Kidney (tissue), 13 donors: ENCODE measurements at regions not wholly inside any gene's neighbourhood (a gene's known extent, or its start where the extent isn't known, plus 50 kb on each side); places are given as distances from the start of the nearest gene placed in this dataset.

ENCODE experiments used
- DNase-seq, 5 donors: peaks; one replicate each; pipeline ENCODE4 v3.0.0-alpha.2; 2013 to 2020
- FAIRE-seq: peaks from 2 replicates; lab custom pipeline; 2012; peaks lifted over from hg19 to GRCh38; lab: Jason Lieb, UNC
- H3K27ac ChIP-seq, 2 donors: one replicate each; pipeline ENCODE4 v1.7.0; 2013; ENCODE audit warnings: low read depth in 2 of 2, low read length in 2 of 2, inconsistent platforms in 1 of 2
- H3K27me3 ChIP-seq: one replicate; pipeline ENCODE4 v1.7.1; 2013; ENCODE audit warnings: low read length, inconsistent platforms; ENCODE audit not compliant: control insufficient read depth, insufficient read depth
- H3K36me3 ChIP-seq, 3 donors: one replicate each; pipeline versions ENCODE4 v1.7.0 to v1.7.1; 2013; ENCODE audit warnings: low read length in 3 of 3, control low read depth in 1 of 3, inconsistent platforms in 1 of 3; ENCODE audit not compliant: insufficient read depth in 3 of 3, control insufficient read depth in 2 of 3
- H3K4me1 ChIP-seq, 3 donors: one replicate each; pipeline versions ENCODE4 v1.7.0 to v1.7.1; 2013; ENCODE audit warnings: low read length in 3 of 3, inconsistent platforms in 1 of 3, low read depth in 1 of 3; ENCODE audit not compliant: control insufficient read depth in 2 of 3, insufficient read depth in 2 of 3
- H3K4me3 ChIP-seq, 3 donors: one replicate each; pipeline versions ENCODE4 v1.7.0 to v1.8.1; 2013; ENCODE audit warnings: low read length in 3 of 3, control low read depth in 1 of 3, inconsistent platforms in 1 of 3
- H3K9ac ChIP-seq, 3 donors: one replicate each; pipeline versions ENCODE4 v1.7.0 to v1.7.1; 2013; ENCODE audit warnings: low read length in 3 of 3, control low read depth in 1 of 3, inconsistent platforms in 1 of 3
- H3K9me3 ChIP-seq, 3 donors: one replicate each; pipeline versions ENCODE4 v1.7.0 to v1.7.1; 2013; ENCODE audit warnings: low read length in 3 of 3, control low read depth in 1 of 3, inconsistent platforms in 1 of 3; ENCODE audit not compliant: control insufficient read depth in 2 of 3, insufficient read depth in 1 of 3
- CTCF ChIP-seq: IDR thresholded peaks from 3 replicates; pipeline ENCODE4 v1.5.1; 2012; ENCODE audit warnings: mild to moderate bottlenecking, moderate library complexity, borderline replicate concordance; ENCODE audit not compliant: insufficient read depth; ENCODE audit errors: extremely low read depth
- intact Hi-C: fragments of 100-400 bp; cut with DNase I; formaldehyde crosslinking; loops from one replicate; pipeline ENCODE4 v1.11.1; 2022
- donor health status: control.
- donor health status: control.
- donor health status: control.
- donor health status: control.
- donor health status: control.
- donor health status: DM: yes; HTN: yes; CAD: no.
- donor health status: Normal renal cell carcinoma (clear cell type).

GRCh38 chr4:26171501-26171900 lies 149.3 kb upstream of the RBPJ start:
- TF ChIP-seq CTCF, result no peak
- Histone ChIP-seq H3K9me3 (no peaks in the 10 kb centered on the region), H3K36me3 (no peaks in the 10 kb centered on the region), H3K4me3 (no peak overlapping the region), H3K27me3 (no peaks in the 10 kb centered on the region), H3K9ac (no peak overlapping the region), H3K4me1 (no peaks in the 10 kb centered on the region), H3K27ac (no peak overlapping the region)
- no peak for DNase-seq
- FAIRE-seq, result no peak
- intact Hi-C loops, result no loop called here

GRCh38 chr4:26171941-26172340 lies 148.9 kb upstream of the RBPJ start:
- H3K9me3 ChIP-seq, result no peaks in the 10 kb centered on the region
- no peak overlapping the region for H3K27ac ChIP-seq
- H3K4me3 ChIP-seq, result no peak overlapping the region
- no peak for TF ChIP-seq CTCF
- no peaks in the 10 kb centered on the region for H3K4me1 ChIP-seq
- no peaks in the 10 kb centered on the region for H3K36me3 ChIP-seq
- no peak overlapping the region for H3K9ac ChIP-seq
- intact Hi-C loops, result no loop called here
- FAIRE-seq (no peak), DNase-seq (peak in 1 of 5 donors; percentile 16)
- H3K27me3 ChIP-seq, result no peaks in the 10 kb centered on the region

GRCh38 chr4:26173619-26174018 lies 147.2 kb upstream of the RBPJ start:
- intact Hi-C loops, result no loop called here
- Histone ChIP-seq H3K36me3 (no peaks in the 10 kb centered on the region), H3K27me3 (no peaks in the 10 kb centered on the region), H3K9ac (no peak overlapping the region), H3K27ac (no peak overlapping the region), H3K9me3 (no peaks in the 10 kb centered on the region), H3K4me3 (no peak overlapping the region), H3K4me1 (no peaks in the 10 kb centered on the region)
- no peak for FAIRE-seq
- no peak for DNase-seq
- TF ChIP-seq CTCF, result no peak

GRCh38 chr4:26174027-26174426 lies 146.8 kb upstream of the RBPJ start:
- H3K9ac ChIP-seq, result no peak overlapping the region
- no peaks in the 10 kb centered on the region for H3K9me3 ChIP-seq
- no peaks in the 10 kb centered on the region for H3K4me1 ChIP-seq
- intact Hi-C loops, result no loop called here
- no peaks in the 10 kb centered on the region for H3K36me3 ChIP-seq
- FAIRE-seq (no peak), DNase-seq (no peak)
- H3K4me3 ChIP-seq, result no peak overlapping the region
- H3K27ac ChIP-seq, result no peak overlapping the region
- no peak for TF ChIP-seq CTCF
- H3K27me3 ChIP-seq, result no peaks in the 10 kb centered on the region
